GM18508 (cell line): ENCODE measurements at regions not wholly inside any gene's neighbourhood (a gene's known extent, or its start where the extent isn't known, plus 50 kb on each side); places are given as distances from the start of the nearest gene placed in this dataset.

Experiments
- ATAC-seq: cut with Tn5 transposase; IDR thresholded peaks from one replicate; pipeline ENCODE4 v1.9.1; 2021; ENCODE audit warnings: moderate number of reproducible peaks; ENCODE audit not compliant: insufficient read depth, unreplicated experiment

DNA sequence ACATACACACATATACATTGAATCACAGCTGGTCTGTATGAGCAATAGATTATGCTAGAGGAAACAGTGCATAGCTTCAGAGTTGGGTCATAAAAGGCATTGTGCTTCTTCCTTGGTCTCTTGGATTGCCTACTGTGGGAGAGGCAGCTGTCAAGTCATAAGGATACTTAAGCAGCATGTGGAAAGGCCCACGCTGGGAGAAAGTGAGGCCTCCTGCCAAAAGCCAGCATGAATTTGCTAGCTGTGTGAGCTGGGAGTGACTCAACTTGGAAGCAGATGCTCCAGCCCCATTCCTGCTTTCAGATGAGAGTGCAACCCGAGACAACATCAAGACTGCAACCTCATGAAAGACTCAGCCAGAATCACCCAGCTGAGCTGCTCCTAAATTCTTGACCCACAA is 311.9 kb upstream of the TBX3 start:
- ATAC-seq = no peak

DNA sequence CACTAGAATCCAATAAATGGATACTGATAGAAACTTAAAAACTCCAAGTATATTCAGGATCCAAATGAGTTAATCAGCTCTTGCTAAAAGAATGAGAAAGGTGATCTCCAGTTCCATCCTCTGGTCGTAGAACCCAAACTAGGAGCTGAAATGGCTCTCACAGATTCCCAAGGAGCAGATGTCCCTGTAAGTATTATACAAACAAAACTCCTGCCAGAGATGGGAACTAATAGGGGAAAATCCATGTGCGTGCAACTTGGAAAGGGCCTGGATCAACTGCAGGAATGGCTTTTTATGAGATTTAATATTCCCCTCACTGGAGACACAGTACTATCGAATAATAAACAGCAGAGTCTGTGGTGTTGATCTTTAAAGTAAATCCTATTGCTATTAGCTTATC is 309.2 kb upstream of the TBX3 start:
- ATAC-seq = no peak

DNA sequence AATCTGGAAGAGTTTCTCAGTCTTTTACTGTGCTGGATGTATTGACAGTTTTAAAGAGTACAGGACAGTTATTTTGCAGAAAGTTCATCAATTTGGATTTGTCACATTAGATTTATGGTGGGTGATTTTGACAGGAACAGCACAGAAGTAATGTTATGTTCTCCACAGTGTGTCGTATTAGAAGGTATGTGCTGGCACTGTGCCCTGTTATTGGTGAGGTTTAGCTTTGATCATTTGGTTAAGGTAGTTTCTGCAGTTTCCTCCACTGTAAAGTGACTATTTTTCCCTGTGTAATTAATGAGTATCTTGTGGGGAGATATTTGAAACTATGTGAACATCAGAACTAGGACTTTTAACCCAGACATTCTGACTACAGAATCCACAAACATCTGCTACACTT is 308.5 kb upstream of the TBX3 start:
- ATAC-seq = no peak

DNA sequence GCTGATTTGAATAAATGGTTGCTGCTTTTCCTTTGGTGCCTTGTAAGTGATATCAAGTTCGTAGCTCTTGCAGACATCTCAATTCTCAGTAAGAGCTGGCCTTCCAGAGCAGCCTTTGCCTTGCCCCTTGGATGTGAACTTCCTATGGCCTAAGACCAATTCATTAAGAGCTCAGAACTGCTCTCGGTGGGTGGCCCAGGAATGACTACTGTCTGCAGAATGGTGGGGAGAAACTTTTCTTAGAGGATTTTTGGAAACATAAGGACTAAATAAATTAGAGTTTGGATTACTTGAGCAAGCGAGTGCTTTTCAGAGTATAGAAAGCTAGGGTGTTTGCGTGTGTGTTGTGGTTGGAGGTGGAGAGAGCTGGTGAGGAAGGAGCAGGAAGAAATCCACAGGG is 306.4 kb upstream of the TBX3 start:
- ATAC-seq = no peak

DNA sequence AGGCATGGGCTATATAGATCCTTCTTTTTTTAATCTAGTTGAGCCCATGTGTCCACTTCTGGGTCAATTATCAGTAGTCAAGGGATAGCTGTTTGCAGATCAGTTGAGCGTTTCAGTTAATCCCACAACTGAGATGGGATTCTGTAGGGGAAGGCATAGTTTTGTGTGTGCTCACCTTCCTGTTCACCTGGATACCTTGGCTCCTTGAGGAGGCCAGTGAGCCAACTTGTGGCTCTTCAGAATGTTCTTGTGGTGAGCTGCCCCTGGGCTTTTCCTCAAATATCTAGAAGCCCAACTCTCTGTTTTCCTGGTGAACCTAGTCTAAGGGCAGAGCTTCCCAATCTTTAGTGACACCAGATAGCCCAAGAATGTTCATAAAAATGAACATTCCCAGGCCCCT is 302.9 kb upstream of the TBX3 start:
- ATAC-seq = no peak

DNA sequence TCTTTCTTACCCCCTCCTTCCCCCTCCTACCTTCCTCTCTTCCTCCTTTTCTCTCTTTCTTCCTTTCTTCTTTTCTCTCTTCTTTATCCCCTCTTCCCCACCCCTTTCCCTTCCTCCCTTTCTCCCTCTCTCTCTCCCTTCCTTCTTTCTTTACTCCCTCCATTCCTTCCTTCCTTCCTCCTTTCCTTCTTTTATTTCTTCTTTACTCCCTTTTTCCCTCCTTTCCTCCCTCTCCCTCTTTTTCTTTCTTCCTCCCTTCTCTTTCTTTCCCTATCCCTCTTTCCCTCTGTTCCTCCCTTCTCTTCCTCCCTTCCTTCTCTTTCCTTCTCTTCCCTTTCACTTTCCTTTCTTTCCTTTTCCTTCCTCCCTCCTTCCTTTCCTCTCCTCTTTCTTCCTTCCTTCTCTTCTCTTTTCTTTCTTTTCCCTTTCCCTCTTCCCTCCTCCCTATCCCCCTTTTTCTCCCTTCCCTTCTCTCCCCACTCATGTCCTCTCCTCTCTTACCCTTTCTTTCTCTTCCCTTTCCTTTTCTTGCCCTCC is 302.3 kb upstream of the TBX3 start:
- no peak for ATAC-seq

DNA sequence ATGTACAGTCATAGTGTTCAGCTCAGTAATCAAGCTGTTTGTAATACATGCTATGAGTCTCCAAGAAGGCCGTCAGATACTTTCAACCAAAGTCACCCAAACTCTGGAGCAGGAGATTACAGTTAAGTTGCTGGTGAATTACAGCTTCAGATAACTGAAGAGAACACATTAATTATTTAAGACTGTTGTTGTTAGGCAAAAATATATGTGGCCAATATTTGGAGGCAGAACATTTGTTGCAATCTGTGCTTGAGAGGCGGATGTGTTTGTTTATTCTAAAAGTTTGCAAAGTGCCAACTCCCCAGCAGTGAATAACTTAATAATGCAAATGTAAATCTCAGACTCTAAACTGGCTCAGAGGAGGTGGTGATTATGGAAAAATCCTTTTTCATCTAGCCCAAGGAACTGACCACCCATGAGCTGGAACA is 300.7 kb upstream of the TBX3 start:
- ATAC-seq = no peak

DNA sequence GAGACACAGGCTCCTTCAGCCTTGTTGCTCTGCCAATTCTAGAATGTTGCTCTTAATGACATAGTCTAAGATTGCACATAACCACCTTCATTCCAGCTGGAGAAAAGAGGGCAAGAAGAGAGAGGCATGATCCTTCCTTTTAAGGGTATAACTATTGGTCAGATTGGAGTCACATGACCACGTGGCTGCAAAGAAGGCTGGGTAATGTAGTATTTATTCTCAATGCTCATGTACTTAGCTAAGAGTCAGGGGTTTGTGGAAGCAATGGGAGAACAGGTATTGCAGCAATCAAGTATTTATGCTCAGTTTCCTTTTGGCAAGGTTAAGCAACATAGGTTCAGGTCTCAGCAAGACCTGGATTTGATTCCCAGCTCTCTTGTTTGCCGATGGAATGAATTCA is 298.8 kb upstream of the TBX3 start:
- ATAC-seq = no peak

DNA sequence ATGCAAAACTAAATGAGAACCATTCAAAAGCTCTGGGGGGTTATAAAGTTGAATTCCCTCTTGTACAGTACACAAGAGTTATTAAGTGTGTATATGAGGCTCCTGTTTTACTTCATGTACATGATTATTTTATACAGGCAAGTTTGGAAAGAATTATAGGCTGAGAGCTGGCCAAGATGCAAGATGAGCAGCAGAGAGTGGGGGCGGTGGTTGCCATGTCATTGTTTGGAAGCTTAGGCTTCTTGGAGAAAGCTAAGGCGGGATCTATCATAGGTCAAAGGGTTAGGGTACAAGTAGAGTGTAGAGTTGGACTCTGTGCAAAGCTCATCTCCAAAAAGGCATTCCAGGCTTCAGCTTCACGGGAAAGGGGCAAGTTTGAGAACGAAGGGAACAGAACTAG is 297.1 kb upstream of the TBX3 start:
- ATAC-seq = no peak

DNA sequence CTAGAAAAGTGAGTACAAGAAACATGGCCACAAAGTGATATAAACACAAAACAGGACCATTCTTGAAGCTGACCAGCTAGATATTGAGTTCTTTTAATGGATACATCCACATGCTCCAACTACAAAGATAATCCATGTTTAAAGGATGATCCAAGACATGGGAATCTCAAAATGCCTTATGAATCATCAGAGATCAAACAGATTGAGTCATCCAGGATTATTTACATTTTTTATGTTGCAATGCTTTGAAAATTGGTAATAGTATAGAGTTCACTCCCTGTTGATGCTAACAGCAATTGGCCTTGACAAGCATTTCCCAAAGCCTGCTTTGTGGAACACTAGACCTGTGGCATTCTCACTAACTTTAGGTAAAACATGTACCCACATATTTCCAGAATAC is 293.0 kb upstream of the TBX3 start:
- no peak for ATAC-seq

DNA sequence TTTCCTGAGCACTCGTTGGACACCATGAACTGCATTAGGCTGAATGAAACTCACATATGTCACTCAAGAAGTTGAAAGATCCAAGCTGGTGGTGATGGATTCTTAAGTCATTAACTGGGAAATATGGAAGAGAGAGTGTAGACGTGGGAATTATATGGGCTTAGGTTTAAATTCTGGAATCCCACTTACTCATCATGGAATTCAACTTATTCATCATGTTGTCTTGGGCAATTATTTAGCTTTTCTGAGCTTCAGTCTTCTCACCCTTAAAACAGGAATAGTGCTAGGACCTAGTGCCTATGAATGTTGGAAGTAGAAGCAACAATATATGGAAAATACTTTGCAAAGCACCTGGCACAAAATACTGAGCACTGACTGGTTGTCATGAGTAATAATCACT is 292.4 kb upstream of the TBX3 start:
- ATAC-seq = no peak

DNA sequence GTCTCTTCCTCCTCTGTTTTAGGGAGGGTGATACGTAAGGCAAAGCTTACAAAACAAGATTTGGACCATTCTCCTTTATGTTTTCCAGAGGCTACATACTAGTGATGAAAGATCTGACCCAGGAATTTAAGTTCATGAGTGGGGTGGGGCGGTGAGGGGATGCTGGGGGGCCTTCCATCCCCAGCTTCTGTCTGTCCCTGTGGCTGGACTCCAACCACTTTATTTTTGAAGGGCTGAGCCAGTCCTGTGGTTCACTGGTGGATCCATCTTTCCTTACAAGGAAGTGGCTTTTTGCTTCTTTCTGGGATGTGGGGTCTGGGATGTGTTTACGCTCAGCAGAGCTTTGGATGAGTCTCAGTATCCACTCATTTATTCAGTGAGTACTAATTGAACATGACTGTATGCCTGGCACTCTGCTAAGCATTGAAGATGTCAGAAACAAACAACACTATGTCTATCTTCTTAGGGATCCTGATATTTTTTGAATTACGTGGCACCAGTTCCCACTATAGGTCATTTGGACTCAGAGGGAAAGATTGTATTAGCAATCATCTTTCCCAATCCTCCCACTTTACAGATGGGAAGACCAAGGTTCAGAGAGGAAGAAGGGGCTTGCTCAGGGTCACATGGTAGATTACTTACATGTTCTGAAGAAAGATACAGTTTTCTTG is 291.8 kb upstream of the TBX3 start:
- no peak for ATAC-seq

DNA sequence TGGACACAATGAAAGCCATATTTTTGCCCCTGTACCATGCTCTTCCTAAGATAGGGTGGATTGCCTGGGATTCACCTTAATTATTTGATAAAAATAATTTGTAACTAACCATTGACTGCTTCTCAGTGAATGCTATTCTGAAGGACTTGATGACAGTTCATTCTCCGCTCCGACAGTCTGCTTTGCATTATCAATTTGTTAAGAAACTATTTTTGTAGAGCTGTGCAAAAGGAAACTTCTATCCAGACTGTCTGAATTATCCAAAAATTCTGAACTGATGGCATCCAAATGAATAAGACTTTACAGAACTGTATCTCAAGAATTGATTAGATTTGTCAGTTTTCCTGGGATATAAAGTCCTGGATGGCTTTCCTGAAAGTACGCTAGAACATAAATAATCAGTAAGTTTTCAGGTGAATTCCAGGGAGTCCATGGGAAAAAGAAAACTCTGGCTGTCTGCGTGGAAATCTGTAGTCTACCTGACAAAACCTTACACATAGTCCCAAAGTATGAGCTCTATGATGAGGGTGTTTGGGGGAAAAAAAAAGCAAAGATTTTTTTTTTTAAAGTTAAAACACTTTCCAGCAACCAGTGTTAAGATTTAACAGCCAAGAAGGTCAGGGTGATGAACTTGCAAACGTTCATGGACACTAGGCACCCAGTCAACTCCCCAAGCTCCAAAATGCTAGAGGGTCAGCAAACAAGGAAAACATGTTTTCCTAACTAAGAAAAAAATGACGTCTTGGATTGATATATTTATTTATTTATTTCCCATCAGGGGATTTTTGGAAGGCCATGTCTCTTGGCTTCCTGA is 291.1 kb upstream of the TBX3 start:
- ATAC-seq = no peak

DNA sequence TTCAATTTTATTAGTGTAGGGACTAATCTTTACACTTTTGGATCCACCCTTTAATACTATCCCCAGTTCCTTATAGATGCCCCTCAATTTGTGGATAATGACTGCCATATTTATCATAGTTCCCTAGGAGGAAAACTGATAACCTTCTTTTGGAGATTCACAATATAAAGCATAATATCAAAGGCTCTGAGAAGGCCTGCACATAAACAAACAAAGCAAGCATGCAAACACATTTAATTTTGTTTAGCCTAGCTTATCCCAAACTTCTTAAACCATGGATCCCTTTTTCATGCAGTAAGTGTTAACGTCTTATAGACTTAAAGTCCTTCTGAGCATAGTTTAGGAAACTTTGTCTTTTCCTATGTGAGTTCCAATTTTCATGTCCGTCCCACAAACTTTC is 290.4 kb upstream of the TBX3 start:
- no peak for ATAC-seq

DNA sequence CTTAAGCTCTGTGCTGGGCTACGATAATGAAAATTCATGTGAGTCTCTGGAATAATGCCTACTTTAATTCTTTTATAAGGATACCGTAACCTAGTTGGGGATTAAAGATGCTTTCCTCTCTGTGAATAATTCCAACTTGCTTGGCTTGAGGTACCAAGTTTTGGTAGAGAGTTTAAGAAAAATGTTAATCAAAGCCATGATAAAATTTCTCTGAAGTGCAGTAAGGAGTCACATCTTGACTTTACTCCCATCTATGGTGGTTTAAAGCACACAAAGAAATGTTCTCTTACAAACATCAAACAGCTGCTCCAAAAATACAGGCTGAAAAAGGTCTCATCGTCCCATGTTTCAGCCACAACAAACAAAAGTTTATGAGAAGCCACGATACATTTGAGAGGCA is 284.8 kb upstream of the TBX3 start:
- ATAC-seq = no peak

DNA sequence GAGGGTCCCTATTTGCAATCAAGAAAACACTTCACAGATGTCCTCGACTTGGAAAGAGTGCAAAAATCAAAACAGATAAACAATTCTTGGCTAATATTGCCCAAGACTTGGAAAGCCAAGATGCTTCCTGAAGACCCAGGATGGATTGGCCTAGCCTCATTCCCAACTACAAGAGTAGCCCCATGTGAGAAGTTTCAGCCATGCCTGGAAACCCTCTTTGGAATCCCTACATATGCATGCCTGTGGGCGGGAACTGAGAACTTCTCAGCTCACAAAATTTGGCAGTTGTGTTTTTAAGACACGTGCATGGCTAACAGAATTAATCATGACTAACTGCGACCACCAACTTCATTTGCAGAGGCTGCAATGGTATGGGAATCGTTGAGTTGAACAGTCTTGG is 283.2 kb upstream of the TBX3 start:
- ATAC-seq = no peak

DNA sequence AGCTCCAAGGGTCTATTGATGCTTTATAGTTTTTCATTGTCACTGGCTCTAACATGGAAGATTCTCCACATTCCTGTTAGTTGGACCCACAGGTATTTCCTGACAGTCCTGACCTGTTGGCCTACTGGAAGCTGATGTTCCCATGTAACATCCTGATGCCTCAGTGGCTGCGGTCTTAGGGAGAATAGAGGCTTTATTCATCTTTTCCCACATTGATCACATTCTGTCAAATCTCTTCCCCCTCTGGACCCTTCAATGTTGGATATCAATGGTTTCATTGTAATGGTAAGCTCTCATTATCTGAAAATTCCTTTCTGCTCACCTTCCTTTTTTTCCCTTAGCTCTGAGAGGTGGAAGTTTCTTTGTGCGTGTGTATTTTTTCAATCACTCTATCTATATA is 280.9 kb upstream of the TBX3 start:
- ATAC-seq = no peak

DNA sequence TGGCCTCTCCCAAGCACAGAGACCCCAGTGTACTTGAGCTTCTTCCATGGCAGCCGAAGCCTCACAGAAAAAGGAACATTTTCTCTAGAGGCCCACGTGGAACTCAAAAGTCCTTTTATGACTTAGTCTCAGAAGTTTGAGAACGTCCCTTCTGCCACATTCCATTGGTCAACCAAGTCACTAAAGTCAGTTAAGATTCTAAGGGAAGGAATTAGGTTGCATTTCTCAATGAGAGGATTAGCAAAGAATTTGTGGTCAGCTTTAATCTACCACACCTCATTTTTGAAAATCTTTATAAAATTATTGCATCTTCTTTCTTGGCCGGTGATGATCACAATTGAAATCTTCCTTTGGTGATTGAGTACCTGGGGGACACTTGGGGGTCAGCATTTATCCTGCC is 279.9 kb upstream of the TBX3 start:
- ATAC-seq = no peak

DNA sequence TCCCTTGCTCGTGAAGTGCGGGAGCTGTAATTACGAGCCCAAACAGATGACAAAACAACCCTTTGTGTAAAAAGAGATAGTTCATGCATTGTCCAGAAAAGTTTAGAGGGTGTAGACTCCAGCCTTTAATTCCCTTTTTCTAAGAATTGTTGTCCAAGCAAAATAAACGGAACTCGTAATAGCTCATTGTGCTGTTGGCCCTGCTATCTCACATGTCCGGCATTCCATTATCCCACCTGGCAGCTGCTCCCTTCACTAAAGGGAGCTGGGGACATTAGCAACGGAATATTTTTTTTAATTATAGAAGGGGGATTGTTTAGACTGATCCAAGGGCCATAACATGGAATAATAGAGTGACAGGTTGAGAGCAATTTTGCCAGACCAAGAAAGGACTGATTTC is 277.5 kb upstream of the TBX3 start:
- ATAC-seq = no peak

DNA sequence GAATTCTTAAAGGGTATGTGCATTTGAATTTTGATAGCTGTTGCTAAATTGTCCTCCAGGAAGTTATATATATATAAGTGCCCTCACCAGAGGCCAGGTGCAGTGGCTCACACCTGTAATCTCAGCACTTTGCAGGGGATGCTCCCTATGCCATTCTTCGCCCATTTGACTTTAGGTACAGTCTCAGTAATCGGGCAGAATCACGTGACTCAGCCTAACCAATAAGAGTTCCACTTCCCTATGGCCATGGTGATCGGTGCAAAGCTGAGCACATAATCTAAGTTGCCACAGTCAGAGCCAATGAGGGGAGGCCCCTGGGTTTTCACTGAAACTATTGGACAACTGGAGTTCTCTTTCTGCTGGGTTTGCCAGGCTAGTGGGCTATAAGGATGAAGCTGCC is 274.6 kb upstream of the TBX3 start:
- ATAC-seq = no peak

DNA sequence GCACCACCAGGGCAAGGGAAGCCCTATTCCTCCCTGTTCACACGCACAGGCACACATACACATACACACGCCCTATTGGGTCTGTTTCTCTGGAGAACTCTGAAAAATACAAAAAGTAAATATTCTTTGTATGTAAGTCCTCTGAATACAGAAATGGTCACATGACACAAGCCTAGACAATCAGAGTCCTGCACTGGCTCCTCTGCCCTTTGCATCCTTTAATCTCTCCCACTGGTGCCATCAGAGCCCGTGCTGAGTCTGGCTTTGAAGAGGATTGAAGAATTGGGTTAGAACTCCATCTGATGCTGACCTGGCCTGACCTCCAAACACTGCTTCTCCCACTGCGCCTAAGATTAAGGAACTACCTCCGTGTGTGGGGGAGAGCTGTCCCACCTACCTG is 273.2 kb upstream of the TBX3 start:
- no peak for ATAC-seq
